Upper lobe of left lung (tissue), 4 donors: ENCODE measurements at regions not wholly inside any gene's neighbourhood (a gene's known extent, or its start where the extent isn't known, plus 50 kb on each side); places are given as distances from the start of the nearest gene placed in this dataset.

ENCODE experiments used
- CTCF ChIP-seq, 6 experiments: fragments of 450-650 bp in 4 of 6; fragments of 200-600 bp in 2 of 6; sonication (generic) in 2 of 6; IDR thresholded peaks; one replicate each; pipeline ENCODE4 v1.5.1; 2016 to 2019; ENCODE audit warnings: antibody characterized with exemption in 6 of 6
- POLR2A ChIP-seq, 4 donors: fragments of 450-650 bp; IDR thresholded peaks; one replicate each; pipeline ENCODE4 v1.5.1; 2016 to 2017; ENCODE audit warnings: antibody characterized with exemption in 4 of 4, mild to moderate bottlenecking in 2 of 4

- TF ChIP-seq CTCF (IDR thresholded peaks at IDR 0.05) (no peak), POLR2A (IDR thresholded peaks at IDR 0.05) (no peak)
Observed at GRCh38 chr6:164795056-164795815, 514.2 kb downstream of the C6orf118 start.
